IPS-18c (cell line): ENCODE measurements at regions not wholly inside any gene's neighbourhood (a gene's known extent, or its start where the extent isn't known, plus 50 kb on each side); places are given as distances from the start of the nearest gene placed in this dataset.

Source experiments
- H3K4me3 ChIP-seq: 2 replicates; pipeline ENCODE4 v1.7.0; 2013; ENCODE audit warnings: low read depth, mild to moderate bottlenecking, low read length, moderate library complexity; ENCODE audit not compliant: insufficient read depth
- H3K9me3 ChIP-seq: one replicate; pipeline ENCODE4 v1.6.1; 2013; ENCODE audit warnings: mild to moderate bottlenecking, low read length, moderate library complexity; ENCODE audit not compliant: control insufficient read depth, insufficient read depth

DNA sequence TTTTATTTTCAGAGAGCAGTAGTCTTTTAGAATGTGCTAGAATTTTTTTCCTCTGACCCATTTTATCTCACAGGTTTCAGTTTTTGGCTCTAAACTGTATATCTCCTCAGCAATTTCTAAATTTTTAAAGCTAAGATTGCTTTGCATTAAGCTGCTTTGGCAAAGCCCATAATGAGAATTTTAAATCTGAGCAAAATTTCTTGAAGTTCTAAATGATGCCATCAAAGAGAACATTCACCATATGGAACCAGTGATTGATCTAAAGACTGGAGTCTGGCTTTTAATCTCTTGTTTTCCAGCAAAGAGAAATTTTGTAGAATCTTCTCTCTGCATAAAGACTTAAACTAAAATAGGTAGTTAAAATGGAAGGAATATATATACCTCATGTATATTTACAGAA is 313.6 kb downstream of the TBC1D32 start:
- no peak overlapping the region for H3K4me3 ChIP-seq
- peaks cover 2% of the 10 kb centered on the region for H3K9me3 ChIP-seq

DNA sequence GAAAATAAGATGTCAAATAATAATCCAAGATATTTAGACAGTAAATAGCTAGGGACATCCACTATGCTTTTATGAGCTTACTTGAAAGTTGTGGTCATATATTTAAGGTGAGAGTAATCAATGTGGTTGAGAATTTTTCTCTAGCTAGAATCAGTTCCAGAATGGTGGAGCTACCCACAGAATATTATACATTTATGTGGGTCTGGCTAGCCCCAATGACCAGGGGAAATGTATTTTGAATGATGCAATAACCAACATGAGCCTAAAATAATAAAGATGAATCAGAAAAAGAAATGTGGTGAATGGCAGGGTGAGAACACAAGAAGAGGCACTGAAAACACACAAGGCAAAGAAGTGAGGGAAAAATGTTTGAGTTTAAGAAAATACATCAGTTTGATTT is 325.7 kb downstream of the TBC1D32 start:
- H3K9me3 ChIP-seq, result no peaks in the 10 kb centered on the region
- H3K4me3 ChIP-seq, result no peak overlapping the region

DNA sequence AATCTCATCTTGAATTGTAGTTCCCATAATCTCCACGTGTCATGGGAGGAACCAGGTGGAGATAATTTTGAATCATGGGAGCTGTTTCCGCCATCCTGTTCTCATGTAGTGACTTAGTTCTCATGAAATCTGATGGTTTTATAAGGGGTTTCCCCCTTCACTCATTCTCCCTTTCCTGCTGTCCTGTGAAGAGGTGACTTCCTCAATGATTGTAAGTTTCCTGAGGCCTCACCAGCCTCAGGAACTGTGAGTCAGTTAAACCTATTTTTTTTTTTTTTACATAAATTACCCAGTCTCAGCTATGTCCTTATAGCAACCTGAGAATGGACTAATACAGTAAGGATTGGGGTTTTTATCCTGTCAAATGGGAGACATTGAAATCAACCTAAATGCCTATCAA is 328.3 kb downstream of the TBC1D32 start:
- H3K4me3 ChIP-seq, result no peak overlapping the region
- H3K9me3 ChIP-seq, result no peaks in the 10 kb centered on the region

DNA sequence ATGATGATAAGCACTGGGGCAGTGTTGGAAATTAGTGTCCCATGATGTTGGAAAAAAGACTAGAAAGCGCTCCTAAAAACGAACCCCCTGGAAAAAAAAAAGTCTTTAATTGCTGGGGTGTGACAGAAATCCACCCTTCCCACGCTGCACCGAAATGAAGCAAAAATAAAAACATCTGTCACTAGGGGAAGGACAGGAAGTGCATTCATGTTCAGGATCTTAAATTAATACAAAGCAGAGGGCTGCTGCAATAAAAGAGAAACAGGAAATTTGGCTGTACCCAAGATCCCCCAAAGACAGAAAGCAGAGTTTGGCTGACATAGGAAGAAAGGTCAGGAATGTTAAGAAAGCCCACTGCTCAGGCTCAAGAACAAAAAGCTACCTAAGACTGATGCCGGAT is 333.9 kb downstream of the TBC1D32 start:
- Histone ChIP-seq H3K9me3 (no peaks in the 10 kb centered on the region), H3K4me3 (no peak overlapping the region)

DNA sequence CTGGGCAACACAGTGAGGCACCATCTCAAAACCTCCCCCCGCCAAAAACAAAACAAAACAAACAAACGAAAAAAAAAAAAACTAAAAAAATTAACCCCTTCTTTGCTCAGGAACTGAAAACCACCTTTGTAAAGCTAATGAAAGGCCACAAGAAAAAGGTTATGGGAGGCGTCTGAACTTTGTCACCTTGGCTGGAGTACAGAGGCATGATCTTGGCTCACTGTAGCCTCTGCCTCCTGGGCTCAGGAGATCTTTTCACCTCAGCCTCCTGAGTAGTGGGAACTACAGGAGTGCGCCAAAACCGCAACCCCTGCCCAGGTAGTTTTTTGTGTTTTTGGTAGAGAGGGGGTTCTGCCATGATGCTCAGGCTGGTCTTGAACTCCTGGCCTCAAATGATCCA is 337.9 kb downstream of the TBC1D32 start:
- Histone ChIP-seq H3K9me3 (no peaks in the 10 kb centered on the region), H3K4me3 (no peak overlapping the region)

DNA sequence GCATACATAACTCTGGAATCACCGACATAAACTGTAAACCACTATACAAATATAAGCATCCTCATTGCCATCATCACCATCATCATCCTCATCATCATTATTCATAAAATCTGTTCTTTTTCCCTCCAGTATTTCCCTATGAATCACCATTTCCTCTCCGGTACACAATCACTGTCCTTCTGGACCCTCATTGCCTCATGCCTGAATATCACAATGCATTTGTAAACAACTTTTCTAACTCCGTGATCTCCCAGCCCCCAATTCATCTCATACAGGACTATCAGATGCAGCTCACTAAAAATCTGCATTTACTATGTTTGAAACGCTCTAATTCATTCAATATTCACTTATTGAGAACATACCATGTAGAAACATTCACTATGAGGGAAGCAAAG is 339.7 kb downstream of the TBC1D32 start:
- Histone ChIP-seq H3K9me3 (no peaks in the 10 kb centered on the region), H3K4me3 (no peak overlapping the region)

DNA sequence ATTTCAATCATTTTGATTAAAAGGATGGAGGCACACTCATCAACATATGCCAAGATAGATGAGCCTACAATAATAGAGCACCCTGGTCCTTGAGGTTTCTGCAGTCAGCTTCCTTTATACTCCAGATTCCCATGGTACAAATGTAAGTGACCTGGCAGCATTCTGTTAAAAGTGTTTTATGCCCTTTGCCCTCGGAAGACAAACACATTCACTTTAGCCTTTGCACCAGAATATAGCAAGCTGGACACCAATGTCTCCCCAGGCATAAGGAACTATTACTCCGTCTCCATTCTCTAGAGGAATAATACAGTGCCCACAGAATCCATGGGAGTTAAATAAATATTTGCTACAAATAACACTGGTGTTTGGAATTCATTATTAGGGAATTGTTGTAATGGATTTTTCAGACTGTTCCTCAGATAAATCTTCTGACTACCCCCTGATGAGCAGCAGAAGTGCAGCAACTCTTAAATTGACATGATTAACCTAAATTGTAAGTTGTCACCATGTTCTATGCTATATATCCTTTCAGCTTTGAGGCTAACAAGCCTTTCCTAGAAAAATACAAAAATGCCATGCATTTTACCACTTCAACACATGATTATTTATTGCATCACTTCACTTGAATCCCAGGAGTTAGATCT is 340.2 kb downstream of the TBC1D32 start:
- Histone ChIP-seq H3K4me3 (no peak overlapping the region), H3K9me3 (no peaks in the 10 kb centered on the region)

DNA sequence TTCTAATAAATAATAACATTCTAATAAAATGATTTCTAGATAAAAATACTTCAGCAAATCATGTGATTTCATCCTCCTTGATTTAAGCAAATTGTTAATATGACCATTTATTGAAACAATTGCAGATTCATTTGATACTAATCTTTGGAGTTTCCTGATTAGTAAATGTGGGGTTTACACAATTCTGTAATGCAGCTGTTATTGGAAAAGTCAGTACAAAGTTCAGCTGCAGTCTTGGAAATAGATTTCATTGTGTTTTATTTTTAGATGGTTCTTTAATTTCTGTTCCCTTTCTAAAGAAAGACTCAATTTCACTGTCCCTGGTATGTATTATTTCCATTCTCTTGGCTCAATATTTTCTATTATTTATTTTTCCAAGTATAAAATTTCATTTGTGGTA is 342.0 kb downstream of the TBC1D32 start:
- Histone ChIP-seq H3K4me3 (no peak overlapping the region), H3K9me3 (no peaks in the 10 kb centered on the region)

DNA sequence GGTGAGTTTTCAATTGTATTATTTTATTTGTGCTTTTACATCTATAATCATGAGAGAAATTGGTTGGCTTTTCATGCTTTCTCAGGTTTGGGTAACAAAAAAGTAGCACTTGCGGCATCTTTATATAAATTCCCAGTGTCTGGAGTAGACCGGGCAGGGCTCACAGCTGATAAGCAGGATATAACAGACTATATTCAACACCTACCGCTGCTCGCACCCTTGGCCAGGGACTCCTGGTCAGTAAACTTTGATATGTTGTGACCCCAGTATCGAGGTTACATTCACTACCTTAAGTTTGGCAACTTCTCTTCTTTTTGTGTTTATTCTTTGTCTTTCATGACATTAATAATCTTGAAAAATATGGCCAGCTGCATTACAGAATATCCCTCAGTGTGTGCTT is 343.4 kb downstream of the TBC1D32 start:
- Histone ChIP-seq H3K9me3 (no peaks in the 10 kb centered on the region), H3K4me3 (no peak overlapping the region)

DNA sequence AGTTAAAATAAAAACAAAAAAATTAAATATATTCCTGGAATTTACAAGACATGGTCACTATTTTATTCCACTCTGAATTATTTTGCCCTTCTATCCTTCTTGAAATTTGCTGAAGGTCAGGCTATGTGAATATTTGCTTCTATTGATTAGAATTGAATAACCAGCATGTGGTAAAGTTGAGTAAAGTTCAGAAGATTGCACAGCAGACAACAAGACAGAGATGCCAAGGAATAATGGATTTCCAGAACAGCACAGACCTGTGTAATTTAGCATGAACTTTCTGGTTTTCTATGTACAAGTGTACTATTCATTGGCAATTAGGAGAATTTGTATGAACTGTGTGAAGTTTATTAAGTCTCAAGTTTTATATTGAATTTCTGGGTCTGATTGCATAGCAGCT is 352.4 kb downstream of the TBC1D32 start:
- no peak overlapping the region for H3K4me3 ChIP-seq
- H3K9me3 ChIP-seq, result no peaks in the 10 kb centered on the region

DNA sequence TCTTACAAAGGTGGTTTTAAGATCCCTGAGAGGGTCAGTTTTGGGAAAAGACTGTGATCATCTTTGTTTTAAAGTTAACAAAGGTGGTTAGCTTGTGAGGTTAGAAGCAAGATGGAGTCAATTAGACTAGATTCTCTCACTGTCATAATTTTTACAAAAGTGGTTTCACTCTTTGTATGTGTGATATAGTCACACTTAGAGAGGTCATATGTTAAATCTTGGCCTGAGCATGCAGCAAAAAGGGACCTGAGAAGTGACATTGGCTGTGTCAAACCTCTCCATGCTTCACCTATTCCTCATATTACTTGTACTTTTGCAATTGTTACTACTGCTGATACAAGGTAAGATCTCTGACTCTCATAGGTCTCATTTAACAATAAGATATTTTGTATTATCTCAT is 368.0 kb downstream of the TBC1D32 start:
- no peak overlapping the region for H3K4me3 ChIP-seq
- no peaks in the 10 kb centered on the region for H3K9me3 ChIP-seq

DNA sequence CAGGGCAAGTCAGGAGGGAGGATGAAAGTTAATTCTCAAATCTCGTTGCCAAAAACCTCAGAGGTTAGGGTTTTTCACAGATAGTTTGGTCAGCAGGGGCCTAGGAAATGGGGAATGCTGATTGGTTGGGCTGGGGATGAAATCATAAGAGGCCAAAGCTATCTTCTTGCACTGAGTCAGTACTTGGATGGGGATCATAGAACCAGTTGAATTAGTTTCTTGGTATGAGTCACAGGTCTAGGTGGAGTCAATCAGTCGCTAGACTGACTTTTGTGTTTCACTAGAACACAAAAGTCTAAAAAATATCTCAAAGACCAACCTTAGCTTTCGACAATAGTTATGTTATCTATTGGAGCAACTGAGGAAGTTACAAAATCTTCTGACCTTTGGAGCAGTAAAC is 368.5 kb downstream of the TBC1D32 start:
- Histone ChIP-seq H3K9me3 (no peaks in the 10 kb centered on the region), H3K4me3 (no peak overlapping the region)

DNA sequence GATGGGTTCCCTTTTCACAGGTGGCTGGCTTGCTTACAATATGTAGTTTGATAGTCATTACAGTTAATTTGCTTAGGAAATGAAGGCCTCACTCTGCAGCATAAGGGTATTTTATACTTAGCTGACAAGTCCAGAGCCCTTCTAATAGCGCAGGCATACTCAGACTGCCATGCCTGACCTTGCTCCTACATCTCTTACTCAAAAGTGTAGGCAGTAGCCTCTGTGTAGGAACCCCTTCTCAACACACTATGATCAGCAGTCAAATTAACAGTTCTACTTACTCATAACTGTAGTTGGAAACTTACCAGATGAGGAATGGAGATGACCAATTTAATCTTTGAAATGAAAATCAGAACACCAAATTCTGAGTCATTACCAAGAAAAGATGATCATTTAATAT is 373.5 kb downstream of the TBC1D32 start:
- no peaks in the 10 kb centered on the region for H3K9me3 ChIP-seq
- no peak overlapping the region for H3K4me3 ChIP-seq

DNA sequence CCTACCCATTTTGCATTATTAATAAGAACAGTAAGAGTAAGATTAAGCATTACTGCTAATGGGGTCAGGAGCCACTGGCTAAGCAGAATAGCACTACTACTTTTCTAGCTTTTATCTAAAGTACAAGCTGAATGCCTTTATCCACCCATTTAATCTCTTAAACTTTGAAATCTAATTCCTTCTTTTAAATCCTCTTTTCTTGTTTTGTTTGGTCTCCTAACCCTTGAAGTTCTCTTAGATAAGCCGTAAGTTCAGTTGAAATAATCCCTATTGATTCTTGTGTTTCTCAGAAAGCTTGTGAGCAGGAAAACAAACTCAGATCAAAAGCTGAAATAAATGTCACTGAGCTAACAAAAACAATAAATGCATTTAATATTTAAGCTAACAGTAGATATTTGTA is 380.2 kb downstream of the TBC1D32 start:
- H3K9me3 ChIP-seq, result no peaks in the 10 kb centered on the region

DNA sequence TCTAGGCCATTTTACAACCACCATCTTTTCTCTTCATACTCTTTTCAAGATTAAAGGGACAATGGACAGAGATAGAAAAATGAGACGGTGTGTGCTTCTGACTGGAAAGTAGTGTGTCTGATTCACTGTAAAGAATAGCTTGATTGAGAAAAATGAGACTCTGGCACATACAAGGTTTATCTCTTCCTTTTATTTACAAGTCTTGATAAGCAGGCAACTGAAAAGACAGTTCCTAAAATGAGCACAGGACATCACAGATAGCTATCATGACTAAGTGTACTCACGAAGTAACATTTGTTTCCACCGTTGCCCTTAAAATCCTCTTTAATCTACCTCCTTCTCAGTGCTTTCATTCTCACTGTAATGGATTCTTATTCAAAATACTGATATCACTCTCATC is 383.0 kb downstream of the TBC1D32 start:
- no peaks in the 10 kb centered on the region for H3K9me3 ChIP-seq
- no peak overlapping the region for H3K4me3 ChIP-seq

More for the DNA sequence above, 380.2 kb downstream of the TBC1D32 start:
- no peak overlapping the region for H3K4me3 ChIP-seq

DNA sequence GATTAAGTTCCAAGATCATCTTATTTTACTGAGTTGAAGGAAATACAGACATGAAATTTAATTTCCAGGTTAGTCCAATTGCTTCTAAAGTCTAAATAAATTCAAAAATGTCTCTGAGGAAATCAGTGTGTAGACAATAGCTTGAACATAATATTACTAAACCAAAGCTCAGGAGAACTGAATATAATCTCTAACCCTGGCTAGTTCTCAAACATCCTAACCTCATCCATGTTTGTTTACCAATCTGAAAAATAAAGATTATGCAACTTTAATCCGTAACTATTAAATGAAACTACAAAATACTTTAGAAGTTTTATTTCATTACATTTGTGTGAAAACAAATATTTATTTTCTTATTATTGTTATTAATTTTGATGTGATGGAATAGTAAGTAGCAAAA is 387.2 kb downstream of the TBC1D32 start:
- Histone ChIP-seq H3K4me3 (no peak overlapping the region), H3K9me3 (no peaks in the 10 kb centered on the region)

DNA sequence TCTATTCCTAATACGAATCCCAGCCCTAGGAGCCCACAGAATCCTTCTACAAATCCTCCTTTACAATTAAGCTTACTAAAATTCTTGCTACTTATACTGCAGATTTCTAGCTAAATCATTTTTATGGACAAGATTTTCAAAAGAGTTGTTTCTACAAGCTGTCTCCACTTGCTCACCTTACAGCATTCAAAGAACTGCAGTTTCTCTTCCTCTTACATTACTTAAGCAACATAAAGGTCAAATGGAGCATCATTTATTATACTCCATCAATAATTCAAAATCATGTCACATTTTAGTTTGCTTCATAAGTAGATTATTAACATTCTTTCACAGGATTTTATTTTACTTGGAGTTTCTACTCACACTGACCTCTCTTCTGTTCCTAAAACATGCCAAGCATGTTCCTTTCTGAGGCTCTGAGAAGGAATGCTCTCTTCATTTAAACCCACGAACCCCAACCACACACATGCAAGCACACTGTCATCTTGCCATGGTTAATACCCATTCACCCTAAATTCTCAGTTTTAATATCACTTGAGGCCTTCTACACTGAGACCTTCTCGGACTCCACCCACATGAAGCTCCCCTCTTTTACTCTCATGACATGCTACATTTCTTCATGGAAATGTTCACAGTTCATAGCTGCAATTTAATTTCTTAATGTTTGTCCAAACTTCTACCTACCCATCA is 388.2 kb downstream of the TBC1D32 start:
- Histone ChIP-seq H3K4me3 (no peak overlapping the region), H3K9me3 (no peaks in the 10 kb centered on the region)

DNA sequence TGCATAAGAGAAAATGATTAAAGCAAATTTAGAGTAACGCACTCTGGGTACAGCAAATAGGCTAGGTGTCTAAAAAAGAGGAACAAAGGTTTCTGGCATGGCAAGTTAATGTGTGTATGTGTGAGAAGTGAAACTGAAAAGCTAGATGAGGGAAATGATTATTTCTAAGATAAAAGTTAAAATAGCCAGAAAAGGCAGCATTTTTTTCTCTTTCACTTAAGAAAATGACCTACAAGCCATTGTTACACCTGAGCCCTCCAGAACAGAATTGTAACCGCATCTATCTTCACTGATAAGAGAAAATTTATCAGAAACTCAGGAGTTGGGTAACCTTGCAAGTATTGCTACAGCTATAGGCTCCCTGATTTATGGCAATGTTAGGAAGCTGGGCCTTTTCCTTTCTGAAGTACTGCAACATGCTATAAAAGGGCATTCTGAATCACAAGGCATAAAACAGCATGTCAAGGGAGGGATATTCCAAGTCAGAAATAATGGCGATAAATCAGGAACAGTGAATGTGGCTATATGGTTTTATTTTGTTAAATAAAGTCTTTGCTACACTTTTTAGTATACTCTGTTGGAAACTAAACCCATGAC is 395.3 kb downstream of the TBC1D32 start:
- H3K9me3 ChIP-seq, result no peaks in the 10 kb centered on the region
- H3K4me3 ChIP-seq, result no peak overlapping the region
